Gastrocnemius medialis (tissue), 4 donors: ENCODE measurements at regions not wholly inside any gene's neighbourhood (a gene's known extent, or its start where the extent isn't known, plus 50 kb on each side); places are given as distances from the start of the nearest gene placed in this dataset.

Experiments
- POLR2A ChIP-seq, 2 donors: fragments of 450-650 bp; IDR thresholded peaks; one replicate each; pipeline ENCODE4 v1.6.1; 2017; ENCODE audit warnings: antibody characterized with exemption in 2 of 2, mild to moderate bottlenecking in 2 of 2, moderate library complexity in 2 of 2
- TF ChIP-seq, protein P1 (sequence below), 5 experiments: fragments of 450-650 bp in 3 of 5; fragments of 200-600 bp in 2 of 5; sonication (generic) in 2 of 5; IDR thresholded peaks in 4 of 5; conservative IDR thresholded peaks in 1 of 5; 1 replicate in 4 of 5; 2 replicates in 1 of 5; pipeline ENCODE4 v1.5.1; 2016 to 2019; ENCODE audit warnings: antibody characterized with exemption in 5 of 5, mild to moderate bottlenecking in 3 of 5, moderate library complexity in 3 of 5

DNA sequence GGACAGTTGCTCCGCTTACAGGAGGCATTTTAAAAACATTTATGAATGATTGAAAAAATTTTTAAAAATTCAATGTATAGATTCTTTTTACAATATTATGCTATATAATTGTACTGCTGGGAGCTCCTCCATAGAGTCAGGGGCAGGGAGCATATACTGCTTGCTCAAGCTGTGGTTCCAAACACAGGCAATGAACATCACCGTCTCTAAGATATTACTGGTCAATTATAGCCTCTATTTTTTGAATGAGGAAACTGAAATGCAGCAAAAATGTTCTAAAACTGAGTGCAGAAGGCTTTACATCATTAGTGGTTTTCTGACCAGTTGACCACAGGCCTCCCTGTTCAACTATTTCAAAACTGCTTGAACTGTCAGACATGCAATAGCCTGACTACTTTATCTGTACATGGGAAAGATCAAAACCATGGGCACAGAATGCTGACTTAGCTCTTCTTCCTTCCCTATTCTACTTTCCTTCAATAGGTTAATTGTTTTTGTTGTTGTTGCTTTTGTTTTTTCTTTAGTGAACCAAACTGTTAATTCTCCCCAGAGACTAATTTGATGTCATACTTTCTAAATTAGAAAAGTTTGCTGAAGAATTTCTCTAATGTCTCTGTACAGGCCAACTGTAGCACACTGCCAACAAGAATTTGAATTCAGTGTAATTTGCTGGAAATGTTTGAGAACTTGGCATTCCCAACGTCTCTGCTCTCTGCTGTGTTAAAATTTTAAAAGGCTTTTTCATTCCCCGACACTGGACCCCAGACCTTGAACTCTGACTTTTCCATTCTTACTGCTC is 107.6 kb upstream of the MPDZ start:
- TF ChIP-seq, protein P1, sequence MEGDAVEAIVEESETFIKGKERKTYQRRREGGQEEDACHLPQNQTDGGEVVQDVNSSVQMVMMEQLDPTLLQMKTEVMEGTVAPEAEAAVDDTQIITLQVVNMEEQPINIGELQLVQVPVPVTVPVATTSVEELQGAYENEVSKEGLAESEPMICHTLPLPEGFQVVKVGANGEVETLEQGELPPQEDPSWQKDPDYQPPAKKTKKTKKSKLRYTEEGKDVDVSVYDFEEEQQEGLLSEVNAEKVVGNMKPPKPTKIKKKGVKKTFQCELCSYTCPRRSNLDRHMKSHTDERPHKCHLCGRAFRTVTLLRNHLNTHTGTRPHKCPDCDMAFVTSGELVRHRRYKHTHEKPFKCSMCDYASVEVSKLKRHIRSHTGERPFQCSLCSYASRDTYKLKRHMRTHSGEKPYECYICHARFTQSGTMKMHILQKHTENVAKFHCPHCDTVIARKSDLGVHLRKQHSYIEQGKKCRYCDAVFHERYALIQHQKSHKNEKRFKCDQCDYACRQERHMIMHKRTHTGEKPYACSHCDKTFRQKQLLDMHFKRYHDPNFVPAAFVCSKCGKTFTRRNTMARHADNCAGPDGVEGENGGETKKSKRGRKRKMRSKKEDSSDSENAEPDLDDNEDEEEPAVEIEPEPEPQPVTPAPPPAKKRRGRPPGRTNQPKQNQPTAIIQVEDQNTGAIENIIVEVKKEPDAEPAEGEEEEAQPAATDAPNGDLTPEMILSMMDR (IDR thresholded peaks at IDR 0.05 in 4 of 5, conservative IDR thresholded peaks at IDR 0.05 in 1 of 5), result no peak
- TF ChIP-seq POLR2A (IDR thresholded peaks at IDR 0.05), result no peak
